GM03348 (cell line): ENCODE measurements at regions not wholly inside any gene's neighbourhood (a gene's known extent, or its start where the extent isn't known, plus 50 kb on each side); places are given as distances from the start of the nearest gene placed in this dataset.

ENCODE experiments used
- DNase-seq: peaks from one replicate; pipeline ENCODE4 v3.0.0; 2012; ENCODE audit warnings: low spot score

DNA sequence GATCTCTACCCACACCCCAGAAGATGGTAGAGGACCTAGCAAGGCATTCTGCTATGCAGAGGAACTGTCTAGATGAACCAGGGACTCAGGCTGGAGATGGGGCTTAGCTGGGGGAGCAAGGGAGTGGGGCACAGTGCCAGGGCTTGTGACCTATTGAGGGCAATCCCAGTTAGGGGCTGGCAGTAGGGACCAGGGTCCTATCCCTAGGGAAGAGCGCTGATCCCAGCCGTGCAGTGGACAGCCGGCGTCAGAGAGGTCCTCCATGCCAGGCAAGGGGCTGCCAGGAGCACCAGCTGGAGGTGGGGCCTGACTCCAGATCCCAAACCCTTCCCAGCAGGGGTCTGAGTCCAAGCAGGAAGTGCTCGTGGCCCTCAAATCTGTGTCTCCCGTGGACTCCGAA, 52.7 kb upstream of the NEURL1B start:
- DNase-seq, result no peak

DNA sequence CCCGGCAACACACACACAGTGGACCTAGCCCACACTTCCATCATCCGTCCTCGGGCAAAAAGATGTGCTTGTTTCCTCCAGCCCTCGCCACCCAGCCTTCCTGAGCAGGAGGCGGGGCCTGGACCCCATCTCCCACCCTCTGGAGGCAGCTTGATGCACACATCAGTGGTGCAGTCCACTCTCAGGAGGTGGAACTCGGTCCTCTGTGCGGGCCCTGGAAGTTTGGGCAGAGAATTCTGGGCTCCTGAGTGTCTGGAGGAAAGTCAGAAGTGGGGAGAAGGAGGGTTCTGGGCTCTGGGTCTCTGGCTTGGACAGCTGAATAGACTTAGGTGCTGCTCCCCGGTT, 54.0 kb upstream of the NEURL1B start:
- no peak for DNase-seq

GRCh38 chr5:172586125-172587060, 54.7 kb upstream of the NEURL1B start:
- DNase-seq, result no peak

DNA sequence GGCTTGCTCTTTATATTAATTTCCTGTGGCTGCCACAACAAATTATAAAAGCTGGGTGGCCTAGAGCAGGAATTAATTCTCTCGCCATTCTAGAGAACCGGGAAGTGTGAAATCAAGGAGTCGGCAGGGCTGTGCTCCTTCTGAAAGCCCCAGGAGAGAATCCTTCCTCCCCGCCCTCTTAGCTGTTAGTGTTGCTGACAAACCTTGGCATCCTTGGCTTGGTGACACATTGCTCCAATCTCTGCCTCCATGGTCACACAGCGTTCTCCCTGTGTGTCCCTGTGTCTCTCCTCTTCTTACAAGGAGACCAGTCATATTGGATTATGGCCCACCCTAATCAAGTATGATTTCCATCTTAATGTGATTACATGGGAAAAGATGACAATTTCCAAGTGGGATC, 55.9 kb upstream of the NEURL1B start:
- DNase-seq, result no peak

- no peak for DNase-seq
These were observed 56.4 kb upstream of the NEURL1B start for GRCh38 chr5:172584638-172585037.

DNA sequence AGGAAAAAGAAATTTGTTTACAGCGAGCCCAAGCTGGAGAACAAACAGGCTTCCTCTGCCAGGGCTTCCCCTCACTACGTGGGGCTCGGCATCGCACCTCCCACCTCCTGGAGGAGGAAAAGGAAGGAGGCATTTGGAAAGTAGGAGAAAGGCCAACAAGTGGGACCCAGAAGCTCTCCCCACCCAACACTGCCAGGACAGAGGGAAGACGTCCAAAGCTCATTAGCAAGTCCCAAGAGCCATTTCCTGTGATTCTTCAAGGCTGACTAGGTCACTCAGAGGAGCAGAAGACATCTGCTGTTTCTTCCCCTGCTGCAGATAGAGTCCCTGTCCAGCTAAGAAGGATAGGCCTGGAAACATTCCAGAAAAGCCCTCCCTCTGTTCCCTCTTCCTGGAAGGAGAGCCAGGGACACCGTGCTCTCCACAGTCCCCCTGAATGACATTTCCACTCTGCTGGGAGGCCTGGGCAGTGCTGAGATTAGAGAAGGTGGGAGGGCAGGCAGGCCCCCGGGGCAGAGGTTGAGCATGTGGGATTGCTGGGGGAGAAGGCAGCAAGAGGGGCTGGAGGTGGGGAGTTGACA, 57.0 kb upstream of the NEURL1B start:
- DNase-seq, result no peak

DNA sequence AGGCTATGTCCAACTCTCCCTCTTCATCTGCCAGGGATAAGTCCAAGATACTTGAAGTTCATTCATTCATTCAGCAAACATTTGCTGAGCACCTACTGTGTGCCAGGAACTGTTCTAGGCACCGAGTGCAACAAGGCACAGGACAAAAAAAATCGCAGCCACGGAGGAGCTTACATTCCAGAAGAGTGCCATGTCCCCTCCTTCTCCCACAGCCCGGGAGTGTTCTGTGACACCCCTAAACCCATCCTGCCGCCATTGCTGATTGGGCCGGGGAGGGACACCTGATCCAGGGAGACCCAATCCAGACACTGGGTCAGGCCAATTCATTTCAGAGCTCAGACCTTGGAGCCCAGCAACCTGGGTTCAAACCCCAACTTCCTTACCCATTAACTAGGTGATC, 58.1 kb upstream of the NEURL1B start:
- DNase-seq, result no peak

- DNase-seq, result no peak
These were observed 59.7 kb upstream of the NEURL1B start for GRCh38 chr5:172581315-172581714.

DNA sequence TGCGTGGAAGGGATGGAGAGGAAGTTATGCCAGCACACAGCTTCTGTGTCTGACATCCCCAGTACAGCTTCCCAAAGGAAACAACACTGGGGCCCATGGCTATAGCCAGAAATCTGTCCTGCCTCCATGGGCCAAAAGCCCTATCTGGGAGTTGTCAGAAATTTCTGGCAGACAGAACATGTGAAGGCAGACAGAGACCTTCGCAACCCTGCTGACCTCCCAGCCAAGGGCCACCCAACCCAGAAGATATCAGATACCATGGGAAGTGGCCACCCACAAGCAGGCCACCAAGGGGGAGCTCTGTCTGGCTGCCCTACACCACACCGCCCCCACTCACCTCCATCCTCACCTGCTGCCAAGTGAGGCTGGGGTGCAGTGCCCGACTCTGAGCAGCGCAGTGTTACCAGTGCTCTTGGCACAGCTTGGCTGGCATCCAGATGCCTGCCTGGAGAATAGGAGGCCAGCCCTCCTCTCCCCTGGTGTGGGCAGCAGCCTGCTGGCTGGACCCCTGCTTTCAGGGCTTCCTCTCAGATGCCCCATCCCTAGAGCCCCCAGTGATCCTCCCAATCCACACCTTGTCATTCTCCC, 61.6 kb upstream of the NEURL1B start:
- DNase-seq, result no peak

- no peak for DNase-seq
These were observed 63.7 kb upstream of the NEURL1B start for GRCh38 chr5:172577267-172577909.

GRCh38 chr5:172575816-172576545, 65.1 kb upstream of the NEURL1B start:
- DNase-seq, result no peak

- no peak for DNase-seq
These were observed 65.6 kb upstream of the NEURL1B start for GRCh38 chr5:172575416-172575815.

DNA sequence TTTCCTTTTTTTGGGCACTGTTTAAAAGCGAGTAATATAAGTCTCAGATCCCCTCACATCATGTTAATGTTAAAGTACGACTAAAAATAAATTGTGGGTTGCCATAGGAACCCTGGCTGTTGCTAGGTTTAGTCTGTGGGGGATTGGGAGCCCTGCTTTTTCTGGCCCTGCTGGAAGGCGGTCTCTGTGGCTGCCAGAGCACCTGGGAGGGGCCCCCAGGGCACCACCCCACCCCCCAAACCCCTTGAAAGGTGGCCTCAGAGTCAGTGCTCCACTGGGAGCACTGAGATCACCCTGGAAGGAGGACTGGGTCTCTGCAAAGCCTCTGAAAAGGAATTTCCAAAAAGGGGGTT, 66.2 kb upstream of the NEURL1B start:
- no peak for DNase-seq

DNA sequence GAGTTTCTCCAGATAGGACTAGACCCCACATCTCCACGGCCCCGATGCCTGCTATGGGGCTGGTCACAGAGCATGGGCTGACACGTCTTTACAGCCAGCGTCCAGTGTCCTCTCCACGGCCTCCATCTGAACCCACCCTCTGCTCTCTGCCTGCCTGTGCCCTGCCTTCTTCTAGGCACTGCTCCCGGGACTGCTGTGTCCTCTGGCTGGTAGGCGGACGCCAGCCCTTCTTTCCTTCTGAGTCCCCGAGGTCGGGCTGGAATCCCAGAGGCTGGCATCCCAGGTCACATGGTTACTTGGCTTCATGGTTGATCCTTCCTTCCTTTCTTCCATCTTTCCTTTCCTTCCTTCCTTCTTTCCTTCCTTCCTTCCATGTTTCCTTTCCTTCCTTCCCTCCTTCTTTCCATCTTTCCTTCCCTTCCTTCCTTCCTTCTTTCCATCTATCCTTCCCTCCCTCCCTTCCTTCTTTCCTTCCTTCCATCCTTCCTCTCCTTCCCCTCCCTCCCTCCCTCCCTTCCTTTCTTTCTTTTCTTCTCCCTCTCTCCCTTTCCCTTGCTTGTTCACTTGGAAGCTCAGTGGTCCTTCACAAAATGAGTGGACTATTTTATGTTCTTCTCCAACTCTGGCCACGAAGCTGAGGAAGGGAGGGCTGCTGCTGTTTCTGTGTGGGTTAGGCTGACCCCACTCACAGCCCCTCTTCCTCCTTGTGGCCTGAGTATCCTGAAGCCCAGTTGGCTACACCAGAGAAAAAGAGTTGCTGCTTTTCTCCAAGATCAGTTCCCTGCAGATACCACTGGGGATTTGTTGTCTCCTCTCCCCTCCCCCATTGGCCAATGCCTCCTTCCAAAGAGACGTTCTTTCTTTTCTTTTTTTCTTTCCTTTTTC, 66.8 kb upstream of the NEURL1B start:
- DNase-seq, result no peak

- DNase-seq, result no peak
These were observed 67.8 kb upstream of the NEURL1B start for GRCh38 chr5:172573120-172573882.

DNA sequence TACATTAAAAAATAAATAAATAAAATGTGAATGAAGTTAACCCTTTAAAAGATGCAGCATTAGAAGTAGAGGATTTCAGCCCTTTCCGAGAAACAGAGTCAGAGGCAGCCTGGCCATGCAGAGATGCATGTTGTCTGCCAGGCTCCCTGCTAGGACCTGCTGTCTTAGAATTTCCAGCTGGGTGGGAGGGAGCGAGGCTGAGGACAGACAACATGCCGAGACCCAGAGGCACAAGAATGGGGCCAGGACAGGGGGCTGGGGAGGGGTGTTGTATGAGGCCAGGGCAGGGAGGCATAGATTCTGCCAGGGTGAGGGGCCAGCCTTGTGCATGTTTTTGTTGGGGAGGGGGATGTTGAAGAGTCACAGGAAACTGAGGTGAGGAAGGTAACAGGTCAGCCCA, 68.6 kb upstream of the NEURL1B start:
- no peak for DNase-seq

GRCh38 chr5:172571892-172572291, 69.2 kb upstream of the NEURL1B start:
- no peak for DNase-seq

- no peak for DNase-seq
These were observed 69.7 kb upstream of the NEURL1B start for GRCh38 chr5:172571413-172571812.

GRCh38 chr5:172570594-172571334, 70.3 kb upstream of the NEURL1B start:
- DNase-seq, result no peak
